NCI-H2081 (cell line): ENCODE measurements at regions not wholly inside any gene's neighbourhood (a gene's known extent, or its start where the extent isn't known, plus 50 kb on each side); places are given as distances from the start of the nearest gene placed in this dataset.
"Not testable (repeated sequence)": the region's sequence is repeated elsewhere in the genome, so short reads cannot be mapped to it uniquely, and the experiment has no call there.

Experiments used
- DNase-seq, 2 experiments: peaks; one replicate each; lab custom pipeline; 2025; lab: John Stamatoyannopoulos, UW

DNA sequence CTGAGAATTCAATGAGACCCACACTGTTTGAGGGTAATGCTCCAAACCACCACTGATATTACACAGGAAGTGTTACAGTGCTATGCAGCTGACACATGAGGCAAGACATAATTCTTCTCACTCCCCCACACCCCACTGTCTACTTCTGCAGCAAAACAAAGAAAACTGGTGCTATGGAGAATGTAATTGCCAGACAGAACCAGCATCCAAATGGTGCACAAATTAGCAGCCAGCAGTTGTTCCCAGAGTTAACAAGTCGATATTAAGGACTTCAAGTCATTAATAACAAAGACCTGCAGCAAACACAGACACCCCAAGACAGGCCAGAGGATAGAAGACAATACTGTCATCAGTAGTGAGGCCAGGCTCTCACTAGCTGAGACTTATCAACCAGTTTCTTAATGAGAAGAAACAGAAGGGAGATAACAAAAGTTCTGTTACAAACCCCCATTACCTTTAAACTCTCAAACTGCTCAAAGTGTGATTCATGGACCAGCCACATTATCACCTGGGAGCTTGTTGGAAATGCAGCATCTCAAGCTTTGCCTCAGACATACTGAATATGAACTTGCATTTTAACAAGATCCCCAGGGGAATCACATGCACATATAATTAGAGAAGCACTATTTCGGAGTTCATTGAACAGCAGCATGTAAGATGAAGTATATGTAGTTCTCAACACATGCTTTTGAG lies 58.7 kb upstream of the FNDC3B start:
- DNase-seq, result no peak

GRCh38 chr3:171981271-171981605 lies 58.1 kb upstream of the FNDC3B start:
- no peak for DNase-seq

GRCh38 chr3:171982828-171983227 lies 56.5 kb upstream of the FNDC3B start:
- DNase-seq, result no peak

- DNase-seq, result not testable (repeated sequence)
These were observed 55.7 kb upstream of the FNDC3B start for GRCh38 chr3:171983685-171984084.

DNA sequence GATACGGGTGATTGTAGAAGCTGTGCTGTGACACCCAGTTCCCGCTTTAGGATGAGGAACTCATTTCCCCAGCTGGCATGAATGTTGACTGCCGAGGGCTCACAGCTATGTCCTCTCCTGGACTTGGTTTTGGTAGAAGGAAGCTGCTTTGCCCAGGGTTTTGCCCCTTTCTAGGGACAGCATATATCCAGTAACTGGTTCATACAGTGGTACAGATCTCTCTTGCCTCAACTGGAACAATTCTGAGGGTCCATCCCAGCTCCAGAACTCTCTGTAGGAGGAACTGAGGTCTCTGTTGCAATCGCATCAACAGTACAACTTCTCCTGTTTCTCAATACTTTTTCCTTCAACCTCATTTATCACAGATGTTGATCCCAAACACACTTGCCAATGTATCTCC lies 54.5 kb upstream of the FNDC3B start:
- DNase-seq, result no peak

- DNase-seq, result no peak
These were observed 53.2 kb upstream of the FNDC3B start for GRCh38 chr3:171986176-171986575.

DNA sequence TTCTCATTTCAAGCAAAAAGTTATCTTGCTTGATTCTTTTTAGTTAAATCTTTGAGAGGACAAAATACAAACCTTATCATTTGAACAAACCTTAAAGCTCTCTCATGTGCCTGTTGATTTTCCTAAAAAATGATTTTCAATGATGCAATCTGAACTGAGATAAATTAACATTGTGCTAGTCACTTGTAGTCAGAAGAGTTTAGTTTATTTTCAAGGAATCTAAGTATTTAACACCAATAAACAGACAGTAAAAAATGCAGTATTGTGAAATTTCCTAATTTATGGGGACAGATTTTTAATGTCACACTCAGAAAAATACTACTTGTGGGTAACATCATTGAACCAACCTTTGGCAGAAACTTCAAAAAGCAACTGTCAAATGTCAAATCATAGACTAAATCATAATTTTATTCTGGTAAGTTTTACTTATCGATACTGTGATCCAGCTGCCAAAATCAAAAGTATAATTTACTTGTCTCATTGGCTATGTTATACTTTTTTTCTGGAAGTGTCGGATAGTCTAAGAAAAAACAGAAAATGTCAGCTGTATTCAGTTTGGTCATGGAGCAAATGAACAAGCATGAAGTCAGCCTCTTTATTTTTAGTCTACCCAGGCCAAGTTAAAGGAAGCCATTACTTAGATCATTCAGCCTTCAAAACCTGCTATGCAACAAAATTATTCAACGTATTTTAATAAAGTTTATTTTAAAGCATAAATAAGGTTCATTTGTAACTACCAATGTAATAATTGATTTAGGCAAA lies 52.4 kb upstream of the FNDC3B start:
- DNase-seq, result no peak
